Vagina (tissue), 2 donors: ENCODE measurements at regions not wholly inside any gene's neighbourhood (a gene's known extent, or its start where the extent isn't known, plus 50 kb on each side); places are given as distances from the start of the nearest gene placed in this dataset.

Source experiments
- POLR2A ChIP-seq, 2 donors: fragments of 450-650 bp; IDR thresholded peaks; one replicate each; pipeline ENCODE4 v1.6.1; 2017; ENCODE audit warnings: antibody characterized with exemption in 2 of 2, mild to moderate bottlenecking in 2 of 2, moderate library complexity in 2 of 2
- POLR2AphosphoS5 ChIP-seq, 2 donors: sonication (generic); formaldehyde crosslinking; IDR thresholded peaks; one replicate each; pipeline ENCODE4 v1.9.0; 2017; ENCODE audit warnings: antibody characterized with exemption in 2 of 2, mild to moderate bottlenecking in 2 of 2, low read depth in 1 of 2; ENCODE audit not compliant: insufficient read depth in 1 of 2
- TF ChIP-seq, protein P1 (sequence below), 3 experiments: fragments of 450-650 bp in 2 of 3; fragments of 200-600 bp in 1 of 3; sonication (generic) in 1 of 3; IDR thresholded peaks; one replicate each; pipeline ENCODE4 v1.5.1; 2017 to 2019; ENCODE audit warnings: antibody characterized with exemption in 3 of 3, mild to moderate bottlenecking in 2 of 3, moderate library complexity in 2 of 3

- TF ChIP-seq POLR2AphosphoS5 (IDR thresholded peaks at IDR 0.05; ENCODE audit: insufficient read depth in 1 of 2, low read depth in 1 of 2) (no peak), POLR2A (IDR thresholded peaks at IDR 0.05) (no peak)
- TF ChIP-seq, protein P1, sequence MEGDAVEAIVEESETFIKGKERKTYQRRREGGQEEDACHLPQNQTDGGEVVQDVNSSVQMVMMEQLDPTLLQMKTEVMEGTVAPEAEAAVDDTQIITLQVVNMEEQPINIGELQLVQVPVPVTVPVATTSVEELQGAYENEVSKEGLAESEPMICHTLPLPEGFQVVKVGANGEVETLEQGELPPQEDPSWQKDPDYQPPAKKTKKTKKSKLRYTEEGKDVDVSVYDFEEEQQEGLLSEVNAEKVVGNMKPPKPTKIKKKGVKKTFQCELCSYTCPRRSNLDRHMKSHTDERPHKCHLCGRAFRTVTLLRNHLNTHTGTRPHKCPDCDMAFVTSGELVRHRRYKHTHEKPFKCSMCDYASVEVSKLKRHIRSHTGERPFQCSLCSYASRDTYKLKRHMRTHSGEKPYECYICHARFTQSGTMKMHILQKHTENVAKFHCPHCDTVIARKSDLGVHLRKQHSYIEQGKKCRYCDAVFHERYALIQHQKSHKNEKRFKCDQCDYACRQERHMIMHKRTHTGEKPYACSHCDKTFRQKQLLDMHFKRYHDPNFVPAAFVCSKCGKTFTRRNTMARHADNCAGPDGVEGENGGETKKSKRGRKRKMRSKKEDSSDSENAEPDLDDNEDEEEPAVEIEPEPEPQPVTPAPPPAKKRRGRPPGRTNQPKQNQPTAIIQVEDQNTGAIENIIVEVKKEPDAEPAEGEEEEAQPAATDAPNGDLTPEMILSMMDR (IDR thresholded peaks at IDR 0.05), result no peak
Observed at GRCh38 chr5:57671371-57671770, 188.8 kb upstream of the ACTBL2 start.
